Prostate gland (tissue), 2 donors: ENCODE measurements at regions not wholly inside any gene's neighbourhood (a gene's known extent, or its start where the extent isn't known, plus 50 kb on each side); places are given as distances from the start of the nearest gene placed in this dataset.

Source experiments
- CTCF ChIP-seq, 4 experiments: fragments of 200-600 bp in 2 of 4; fragments of 450-650 bp in 2 of 4; sonication (generic) in 2 of 4; IDR thresholded peaks; 1 replicate in 3 of 4; 2 replicates in 1 of 4; pipeline ENCODE4 v1.5.1; 2016 to 2019; ENCODE audit warnings: antibody characterized with exemption in 4 of 4, mild to moderate bottlenecking in 2 of 4, moderate library complexity in 2 of 4
- POLR2A ChIP-seq: fragments of 450-650 bp; IDR thresholded peaks from one replicate; pipeline ENCODE4 v1.6.1; 2016; ENCODE audit warnings: antibody characterized with exemption, mild to moderate bottlenecking
- POLR2AphosphoS5 ChIP-seq: sonication (generic); formaldehyde crosslinking; IDR thresholded peaks from one replicate; pipeline ENCODE4 v1.6.1; 2017; ENCODE audit warnings: antibody characterized with exemption

- TF ChIP-seq CTCF (IDR thresholded peaks at IDR 0.05), result no peak
- no peak for TF ChIP-seq POLR2AphosphoS5
- no peak for TF ChIP-seq POLR2A
Observed at GRCh38 chr4:83810428-83810827, 274.5 kb downstream of the GPAT3 start.
